ENCODE measurements at regions not wholly inside any gene's neighbourhood (a gene's known extent, or its start where the extent isn't known, plus 50 kb on each side); places are given as distances from the start of the nearest gene placed in this dataset.
"Not testable (repeated sequence)": the region's sequence is repeated elsewhere in the genome, so short reads cannot be mapped to it uniquely, and the experiment has no call there.

- Mint-ChIP-seq H3K36me3 (ENCODE audit: insufficient read depth) (no peaks in the 10 kb centered on the region), H3K9me3 (peaks cover 3% of the 10 kb centered on the region), H3K4me1 (ENCODE audit: low read depth) (no peaks in the 10 kb centered on the region), H3K4me3 (no peak overlapping the region), H3K27me3 (ENCODE audit: low read depth) (no peaks in the 10 kb centered on the region)
- no peak for DNase-seq
- no peak for ATAC-seq
Measured at GRCh38 chr5:92850886-92851285, 730.1 kb downstream of the NR2F1-AS1 start.

DNA sequence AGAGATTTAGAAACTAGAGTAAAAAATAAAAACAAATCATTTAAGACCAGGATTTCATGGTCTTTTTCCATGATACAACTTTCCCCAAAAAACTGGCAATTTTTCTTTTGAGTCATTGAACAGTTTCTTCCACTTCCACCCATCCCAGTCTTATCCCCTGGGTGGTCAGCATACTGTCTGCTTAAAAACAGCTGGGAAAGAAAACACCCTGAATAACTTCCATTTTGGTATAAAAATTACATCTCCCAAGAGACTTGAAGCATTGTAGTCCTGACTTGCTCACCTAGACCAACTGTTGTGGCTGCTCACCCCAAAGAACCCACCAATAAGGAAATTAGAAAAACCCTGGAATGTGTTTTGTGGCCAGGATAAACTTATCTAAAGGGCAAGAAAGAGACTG is 731.3 kb downstream of the NR2F1-AS1 start:
- ATAC-seq (no peak), DNase-seq (no peak)
- H3K4me1 Mint-ChIP-seq (ENCODE audit: low read depth) = no peaks in the 10 kb centered on the region
- no peaks in the 10 kb centered on the region for H3K27me3 Mint-ChIP-seq (ENCODE audit: low read depth)
- H3K36me3 Mint-ChIP-seq (ENCODE audit: insufficient read depth) = no peaks in the 10 kb centered on the region
- H3K4me3 Mint-ChIP-seq = no peak overlapping the region
- H3K9me3 Mint-ChIP-seq = peaks cover 5% of the 10 kb centered on the region

DNA sequence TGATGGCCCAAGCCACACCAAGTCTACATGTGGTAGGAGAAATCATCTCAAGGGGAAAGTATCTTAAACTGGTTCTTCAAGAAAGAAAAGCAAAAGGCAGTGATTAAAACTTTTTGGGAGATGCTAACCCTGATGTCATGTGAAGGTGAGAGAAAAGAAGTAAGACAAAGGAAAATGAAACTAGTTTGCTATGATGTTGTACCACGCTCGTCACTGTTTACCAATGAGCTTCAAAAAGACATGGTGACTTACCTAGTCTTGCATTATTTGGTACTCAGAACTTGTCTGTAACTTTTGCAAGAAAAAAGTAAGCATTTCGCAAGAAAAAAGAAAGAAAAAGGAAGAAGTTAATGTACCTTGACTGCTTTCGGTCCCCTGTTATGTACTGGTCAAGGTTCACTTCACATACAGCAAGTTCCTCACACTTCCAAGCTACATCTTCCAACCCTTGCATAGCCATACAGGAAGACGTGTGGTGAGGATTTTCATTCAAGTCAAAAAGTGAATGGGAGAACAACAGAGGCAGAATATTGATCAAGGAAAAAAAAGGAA is 739.3 kb downstream of the NR2F1-AS1 start:
- H3K36me3 Mint-ChIP-seq (ENCODE audit: insufficient read depth) = no peaks in the 10 kb centered on the region
- no peaks in the 10 kb centered on the region for H3K4me1 Mint-ChIP-seq (ENCODE audit: low read depth)
- peaks cover 6% of the 10 kb centered on the region for H3K9me3 Mint-ChIP-seq
- H3K27me3 Mint-ChIP-seq (ENCODE audit: low read depth) = no peaks in the 10 kb centered on the region
- no peak for DNase-seq
- no peak overlapping the region for H3K4me3 Mint-ChIP-seq
- ATAC-seq = no peak

DNA sequence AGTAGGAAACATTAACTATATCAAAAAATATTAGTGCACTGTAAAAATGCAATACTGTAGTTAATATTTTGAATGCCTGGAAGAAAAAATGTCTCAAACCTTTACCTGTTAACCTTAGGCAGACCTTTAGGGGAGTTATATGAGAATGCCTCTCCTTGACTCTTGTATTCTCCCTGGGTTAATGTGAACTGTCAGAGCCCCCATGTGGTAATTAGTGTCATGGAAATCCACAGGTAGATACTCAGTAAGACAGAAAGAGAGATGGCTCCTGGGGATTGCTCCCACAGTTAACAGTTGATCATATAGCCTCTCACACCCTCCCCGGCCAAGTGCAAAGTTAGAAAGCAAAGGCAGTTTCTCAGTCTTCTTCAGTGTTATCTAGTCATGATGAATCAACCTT is 742.8 kb downstream of the NR2F1-AS1 start:
- H3K4me3 Mint-ChIP-seq = no peak overlapping the region
- H3K9me3 Mint-ChIP-seq = peaks cover 7% of the 10 kb centered on the region
- H3K27me3 Mint-ChIP-seq (ENCODE audit: low read depth) = no peaks in the 10 kb centered on the region
- H3K36me3 Mint-ChIP-seq (ENCODE audit: insufficient read depth) = no peaks in the 10 kb centered on the region
- no peaks in the 10 kb centered on the region for H3K4me1 Mint-ChIP-seq (ENCODE audit: low read depth)
- no peak for DNase-seq
- no peak for ATAC-seq

DNA sequence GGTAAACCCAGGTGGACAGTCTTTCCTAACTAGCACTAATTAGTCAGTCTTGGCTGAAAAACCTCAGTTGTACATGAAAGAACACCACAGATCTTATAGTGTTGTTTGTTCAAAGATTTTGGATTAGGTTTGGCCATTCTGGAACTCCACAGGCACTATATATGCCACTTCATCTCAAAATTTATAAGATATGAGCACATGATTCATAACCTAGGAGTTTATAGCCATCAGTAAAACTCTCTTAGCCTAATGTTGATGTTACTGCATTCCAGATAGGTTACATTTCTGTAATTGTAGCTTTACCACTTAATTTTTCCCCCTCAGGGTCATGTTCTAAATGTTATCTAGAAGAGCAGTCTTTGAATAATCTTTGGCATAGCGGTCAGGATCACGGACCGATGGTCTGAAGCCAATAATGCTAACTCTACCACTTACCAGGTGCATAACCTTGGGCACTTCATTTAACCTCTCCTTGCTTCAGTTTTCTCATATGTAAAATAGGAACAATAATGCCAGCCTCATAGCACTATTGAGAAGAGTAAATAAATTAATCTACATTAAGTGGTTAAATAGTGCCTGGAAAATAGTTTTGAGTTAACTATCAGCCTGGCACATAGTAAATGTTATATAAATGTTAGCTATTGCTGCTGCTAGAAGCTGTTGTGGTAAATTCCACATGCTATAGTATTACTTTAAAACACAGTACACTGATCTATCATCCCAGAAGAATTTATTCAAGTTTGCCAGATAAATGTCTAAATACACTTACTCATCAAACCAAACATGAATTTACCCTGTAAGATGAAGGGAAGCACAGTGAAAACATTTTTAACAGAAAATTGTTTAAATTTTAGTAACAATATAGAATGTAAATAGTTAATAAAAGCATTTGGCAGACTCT is 743.9 kb downstream of the NR2F1-AS1 start:
- Mint-ChIP-seq H3K4me1 (ENCODE audit: low read depth) (no peaks in the 10 kb centered on the region), H3K9me3 (peaks cover 13% of the 10 kb centered on the region), H3K36me3 (ENCODE audit: insufficient read depth) (no peaks in the 10 kb centered on the region), H3K27me3 (ENCODE audit: low read depth) (no peaks in the 10 kb centered on the region), H3K4me3 (no peak overlapping the region)
- no peak for DNase-seq
- no peak for ATAC-seq

GRCh38 chr5:92835712-92836111 is 745.3 kb downstream of the NR2F1-AS1 start:
- H3K36me3 Mint-ChIP-seq (ENCODE audit: insufficient read depth) = no peaks in the 10 kb centered on the region
- no peaks in the 10 kb centered on the region for H3K27me3 Mint-ChIP-seq (ENCODE audit: low read depth)
- peaks cover 10% of the 10 kb centered on the region for H3K9me3 Mint-ChIP-seq
- ATAC-seq (no peak), DNase-seq (no peak)
- no peaks in the 10 kb centered on the region for H3K4me1 Mint-ChIP-seq (ENCODE audit: low read depth)
- H3K4me3 Mint-ChIP-seq = no peak overlapping the region

- H3K4me3 Mint-ChIP-seq; H3K36me3 Mint-ChIP-seq (ENCODE audit: insufficient read depth); H3K27me3 Mint-ChIP-seq (ENCODE audit: low read depth); ATAC-seq; DNase-seq; H3K4me1 Mint-ChIP-seq (ENCODE audit: low read depth); H3K9me3 Mint-ChIP-seq: not testable (repeated sequence)
Measured at GRCh38 chr5:92823551-92823950, 757.5 kb downstream of the NR2F1-AS1 start.

DNA sequence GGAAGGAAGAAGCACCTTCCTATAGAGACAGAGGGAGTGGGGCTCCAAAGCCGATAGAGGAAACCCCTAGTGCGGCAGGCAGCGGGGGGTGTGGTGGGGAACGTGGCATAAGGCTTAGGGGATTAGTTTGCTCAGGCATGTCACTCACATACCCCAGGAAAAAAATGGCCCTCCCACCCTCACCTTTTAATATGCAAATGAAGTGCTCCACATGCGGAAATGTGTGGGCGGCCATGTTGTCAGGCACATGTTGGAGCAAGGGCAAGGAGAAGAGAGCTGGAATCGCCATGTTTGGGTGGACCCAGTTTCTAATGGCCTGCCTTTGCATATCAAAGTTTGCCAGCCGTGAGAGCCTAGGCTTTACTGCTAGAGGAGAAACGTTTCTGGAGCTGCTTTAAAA is 758.8 kb downstream of the NR2F1-AS1 start:
- Mint-ChIP-seq H3K9me3 (peaks cover 4% of the 10 kb centered on the region), H3K27me3 (ENCODE audit: low read depth) (no peaks in the 10 kb centered on the region), H3K4me1 (ENCODE audit: low read depth) (no peaks in the 10 kb centered on the region), H3K36me3 (ENCODE audit: insufficient read depth) (no peaks in the 10 kb centered on the region), H3K4me3 (no peak overlapping the region)
- DNase-seq (no peak), ATAC-seq (no peak)

GRCh38 chr5:92809855-92810465 is 771.1 kb downstream of the NR2F1-AS1 start:
- no peak for ATAC-seq
- H3K4me3 Mint-ChIP-seq = no peak overlapping the region
- no peaks in the 10 kb centered on the region for H3K36me3 Mint-ChIP-seq (ENCODE audit: insufficient read depth)
- H3K4me1 Mint-ChIP-seq (ENCODE audit: low read depth) = no peaks in the 10 kb centered on the region
- H3K27me3 Mint-ChIP-seq (ENCODE audit: low read depth) = no peaks in the 10 kb centered on the region
- no peak for DNase-seq
- H3K9me3 Mint-ChIP-seq = no peaks in the 10 kb centered on the region

GRCh38 chr5:92808474-92808873 is 772.5 kb downstream of the NR2F1-AS1 start:
- no peak overlapping the region for H3K4me3 Mint-ChIP-seq
- no peaks in the 10 kb centered on the region for H3K36me3 Mint-ChIP-seq (ENCODE audit: insufficient read depth)
- no peak for DNase-seq
- H3K27me3 Mint-ChIP-seq (ENCODE audit: low read depth) = no peaks in the 10 kb centered on the region
- no peaks in the 10 kb centered on the region for H3K9me3 Mint-ChIP-seq
- H3K4me1 Mint-ChIP-seq (ENCODE audit: low read depth) = no peaks in the 10 kb centered on the region
- no peak for ATAC-seq

DNA sequence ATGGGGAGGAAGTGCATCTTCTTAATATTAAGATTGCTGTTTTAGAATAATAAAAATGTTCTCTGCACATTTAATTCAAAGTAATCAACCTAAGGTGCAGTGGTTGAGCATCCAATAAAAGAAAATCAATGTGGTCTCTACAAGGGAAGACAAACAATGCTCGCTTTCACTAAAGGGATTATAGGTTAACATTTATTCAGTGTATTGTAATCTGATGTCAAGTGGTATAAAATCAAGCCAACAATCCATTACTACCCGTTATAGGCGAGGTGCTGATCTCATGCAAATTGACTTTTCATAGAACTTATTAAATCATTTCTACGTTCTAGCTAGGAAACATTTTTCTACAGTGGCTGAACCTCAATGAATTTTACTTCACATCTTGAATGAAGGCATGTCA is 773.9 kb downstream of the NR2F1-AS1 start:
- ATAC-seq (no peak), DNase-seq (no peak)
- no peaks in the 10 kb centered on the region for H3K27me3 Mint-ChIP-seq (ENCODE audit: low read depth)
- no peaks in the 10 kb centered on the region for H3K36me3 Mint-ChIP-seq (ENCODE audit: insufficient read depth)
- no peaks in the 10 kb centered on the region for H3K9me3 Mint-ChIP-seq
- no peak overlapping the region for H3K4me3 Mint-ChIP-seq
- H3K4me1 Mint-ChIP-seq (ENCODE audit: low read depth) = no peaks in the 10 kb centered on the region

DNA sequence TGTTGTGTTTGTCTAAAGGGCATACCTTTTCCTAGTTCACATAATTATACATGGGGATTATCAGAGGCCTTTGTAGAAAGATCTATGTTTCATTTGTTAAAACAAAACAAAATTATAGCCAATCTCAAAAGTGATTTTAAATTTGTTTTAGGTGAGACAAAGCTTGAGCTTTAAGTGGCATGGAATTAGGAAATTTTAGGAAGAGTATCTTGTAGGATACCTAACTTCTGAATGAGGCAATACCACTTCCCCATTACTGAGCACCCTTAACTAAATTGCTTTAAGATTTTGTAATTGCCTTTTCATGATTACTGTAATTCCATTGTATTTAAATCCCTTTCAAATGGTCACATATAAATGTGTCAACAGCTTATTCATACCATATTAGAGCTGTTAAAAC is 775.6 kb downstream of the NR2F1-AS1 start:
- no peak for DNase-seq
- Mint-ChIP-seq H3K36me3 (ENCODE audit: insufficient read depth) (no peaks in the 10 kb centered on the region), H3K4me3 (no peak overlapping the region), H3K4me1 (ENCODE audit: low read depth) (no peaks in the 10 kb centered on the region), H3K27me3 (ENCODE audit: low read depth) (no peaks in the 10 kb centered on the region), H3K9me3 (no peaks in the 10 kb centered on the region)
- ATAC-seq = no peak

DNA sequence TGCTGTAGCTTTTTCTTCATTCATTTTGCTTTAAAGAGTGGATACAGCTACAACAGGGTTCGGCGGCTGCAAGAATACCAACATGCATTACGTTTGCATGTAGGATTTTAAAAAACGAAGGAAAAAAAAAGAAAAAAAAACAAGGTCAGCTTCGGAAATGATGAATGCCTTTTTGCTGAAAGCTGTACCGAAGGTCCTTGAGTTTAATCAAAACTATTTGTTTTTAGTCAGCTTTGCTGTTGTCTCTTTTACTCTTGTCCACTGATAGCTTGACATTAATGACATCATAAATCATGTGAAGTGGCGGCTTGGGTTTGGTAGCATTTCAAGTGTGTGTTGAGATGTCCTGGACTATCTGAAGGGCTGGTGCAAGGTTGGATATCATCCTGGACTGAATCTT is 779.1 kb downstream of the NR2F1-AS1 start:
- Mint-ChIP-seq H3K9me3 (peaks cover 3% of the 10 kb centered on the region), H3K27me3 (ENCODE audit: low read depth) (no peaks in the 10 kb centered on the region), H3K4me1 (ENCODE audit: low read depth) (no peaks in the 10 kb centered on the region), H3K4me3 (no peak overlapping the region), H3K36me3 (ENCODE audit: insufficient read depth) (no peaks in the 10 kb centered on the region)
- no peak for ATAC-seq
- no peak for DNase-seq

DNA sequence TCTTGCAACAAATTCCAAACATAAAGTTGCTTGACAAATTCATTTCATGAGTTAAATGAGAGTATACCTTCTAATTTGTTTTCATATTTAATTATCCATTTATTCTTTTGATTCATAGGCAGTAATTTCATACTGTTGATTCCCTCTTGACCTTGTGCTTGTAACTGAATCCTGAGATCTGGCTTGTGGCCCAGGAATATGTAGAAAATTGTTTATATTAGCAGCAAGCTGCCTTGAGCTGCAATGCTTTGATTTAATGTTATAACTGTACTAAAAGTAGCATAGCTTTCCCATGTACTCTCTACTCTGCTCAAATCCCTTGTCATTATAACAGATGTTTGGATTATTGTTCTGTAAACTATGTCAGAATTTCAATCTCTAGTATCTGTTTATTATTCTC is 780.7 kb downstream of the NR2F1-AS1 start:
- H3K9me3 Mint-ChIP-seq = peaks cover 7% of the 10 kb centered on the region
- no peak overlapping the region for H3K4me3 Mint-ChIP-seq
- ATAC-seq (no peak), DNase-seq (no peak)
- H3K36me3 Mint-ChIP-seq (ENCODE audit: insufficient read depth) = no peaks in the 10 kb centered on the region
- H3K4me1 Mint-ChIP-seq (ENCODE audit: low read depth) = no peaks in the 10 kb centered on the region
- no peaks in the 10 kb centered on the region for H3K27me3 Mint-ChIP-seq (ENCODE audit: low read depth)

- DNase-seq (no peak), ATAC-seq (no peak)
- H3K27me3 Mint-ChIP-seq (ENCODE audit: low read depth) = no peaks in the 10 kb centered on the region
- H3K9me3 Mint-ChIP-seq = peaks cover 15% of the 10 kb centered on the region
- no peaks in the 10 kb centered on the region for H3K4me1 Mint-ChIP-seq (ENCODE audit: low read depth)
- H3K36me3 Mint-ChIP-seq (ENCODE audit: insufficient read depth) = no peaks in the 10 kb centered on the region
- no peak overlapping the region for H3K4me3 Mint-ChIP-seq
Measured at GRCh38 chr5:92795633-92796032, 785.4 kb downstream of the NR2F1-AS1 start.

All from activated T-cell treated with anti-CD3 and anti-CD28 coated beads, Interleukin-2, amount 50 U/mL, for 4 hours (primary cell).